MM.1S (cell line): ENCODE measurements at regions not wholly inside any gene's neighbourhood (a gene's known extent, or its start where the extent isn't known, plus 50 kb on each side); places are given as distances from the start of the nearest gene placed in this dataset.
A peak's percentile ranks its signal among the peaks of the same experiment; 100 is the strongest.

Experiments used
- DNase-seq: peaks from one replicate; pipeline ENCODE4 v3.0.0-alpha.2; 2015
- H2AFZ ChIP-seq: fragments of 300-600 bp; sonication (generic); 2 replicates; pipeline ENCODE4 v1.6.0; 2016; ENCODE audit warnings: antibody characterized with exemption, low read length
- H3F3A ChIP-seq: fragments of 300-600 bp; sonication (generic); 2 replicates; pipeline ENCODE4 v1.6.1; 2016; ENCODE audit warnings: mild to moderate bottlenecking, antibody characterized with exemption, low read length, moderate library complexity, mixed read lengths; ENCODE audit not compliant: insufficient read depth
- H3K27ac ChIP-seq: fragments of 300-600 bp; sonication (generic); 2 replicates; pipeline ENCODE4 v1.5.1; 2016; ENCODE audit warnings: mild to moderate bottlenecking, low read length
- H3K27me3 ChIP-seq: fragments of 300-600 bp; sonication (generic); replicated peaks from 2 replicates; pipeline ENCODE4 v1.6.0; 2016; ENCODE audit warnings: low read length; ENCODE audit not compliant: insufficient read depth
- H3K36me3 ChIP-seq: fragments of 300-600 bp; sonication (generic); replicated peaks from 2 replicates; pipeline ENCODE4 v1.6.1; 2016; ENCODE audit warnings: mild to moderate bottlenecking, low read length, mixed read lengths; ENCODE audit not compliant: insufficient read depth
- H3K4me1 ChIP-seq: fragments of 300-600 bp; sonication (generic); 2 replicates; pipeline ENCODE4 v1.6.1; 2016; ENCODE audit warnings: low read length, mixed read lengths
- H3K4me2 ChIP-seq: fragments of 300-600 bp; sonication (generic); 2 replicates; pipeline ENCODE4 v1.6.0; 2016; ENCODE audit warnings: low read depth, low read length
- H3K4me3 ChIP-seq: fragments of 300-600 bp; sonication (generic); 2 replicates; pipeline ENCODE4 v1.5.1; 2016; ENCODE audit warnings: low read length, mixed read lengths
- H3K79me2 ChIP-seq: fragments of 300-600 bp; sonication (generic); 2 replicates; pipeline ENCODE4 v1.6.1; 2016; ENCODE audit warnings: mixed run types, low read length, mixed read lengths
- H3K9ac ChIP-seq: fragments of 300-600 bp; sonication (generic); 2 replicates; pipeline ENCODE4 v1.6.1; 2016; ENCODE audit warnings: low read length, mixed read lengths
- H3K9me2 ChIP-seq: fragments of 300-600 bp; sonication (generic); replicated peaks from 2 replicates; pipeline ENCODE4 v1.6.1; 2016; ENCODE audit warnings: mild to moderate bottlenecking, low read length, mixed read lengths; ENCODE audit not compliant: insufficient read depth
- H3K9me3 ChIP-seq: fragments of 300-600 bp; sonication (generic); replicated peaks from 2 replicates; pipeline ENCODE4 v1.6.1; 2016; ENCODE audit warnings: mild to moderate bottlenecking, low read length, mixed read lengths; ENCODE audit not compliant: insufficient read depth
- H4K20me1 ChIP-seq: fragments of 300-600 bp; sonication (generic); 2 replicates; pipeline ENCODE4 v1.6.1; 2016; ENCODE audit warnings: mild to moderate bottlenecking, low read length, moderate library complexity, mixed read lengths; ENCODE audit not compliant: insufficient read depth
- CTCF ChIP-seq: fragments of 300-600 bp; sonication (generic); IDR thresholded peaks from 2 replicates; pipeline ENCODE4 v1.5.1; 2016; ENCODE audit warnings: antibody characterized with exemption, low read length, mixed read lengths
- EZH2 ChIP-seq: fragments of 300-600 bp; sonication (generic); optimal IDR thresholded peaks from 2 replicates; pipeline ENCODE3; 2017; ENCODE audit warnings: low read depth, mild to moderate bottlenecking, antibody characterized with exemption, low read length, mixed read lengths
- EZH2phosphoT487 ChIP-seq: fragments of 300-600 bp; sonication (generic); IDR thresholded peaks from 2 replicates; pipeline ENCODE4 v1.6.1; 2018; ENCODE audit warnings: antibody characterized with exemption, low read length

GRCh38 chr2:176415937-176416499 lies 146.8 kb downstream of the MTX2 start:
- Histone ChIP-seq H3K4me1 (no peaks in the 10 kb centered on the region), H3K9ac (no peak overlapping the region), H3K27me3 (no peaks in the 10 kb centered on the region), H3K36me3 (no peaks in the 10 kb centered on the region), H3K9me3 (no peaks in the 10 kb centered on the region), H3K27ac (no peak overlapping the region), H2AFZ (no peak overlapping the region), H3K9me2 (no peaks in the 10 kb centered on the region), H4K20me1 (no peaks in the 10 kb centered on the region), H3K4me3 (no peak overlapping the region), H3K79me2 (no peaks in the 10 kb centered on the region), H3F3A (no peaks in the 10 kb centered on the region), H3K4me2 (no peak overlapping the region)
- no peak for TF ChIP-seq EZH2phosphoT487
- peak; percentile 19 for DNase-seq

DNA sequence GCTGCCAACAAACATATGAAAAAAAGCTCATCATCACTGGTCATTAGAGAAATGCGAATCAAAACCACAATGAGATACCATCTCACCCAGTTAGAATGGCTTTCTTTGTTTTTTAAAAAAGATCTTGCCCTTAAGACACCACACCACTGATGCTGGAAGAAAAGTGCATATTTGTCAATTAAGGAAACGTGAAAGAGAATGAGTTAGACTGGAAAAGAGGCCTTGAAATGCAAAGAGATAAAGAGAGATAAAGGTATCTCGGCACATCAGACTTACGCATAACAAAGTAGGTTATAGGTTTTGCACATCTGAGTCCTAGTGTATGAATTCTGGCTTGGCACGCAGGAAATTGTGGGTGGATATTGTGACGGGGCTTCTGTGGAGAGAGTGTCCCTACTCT lies 149.5 kb downstream of the MTX2 start:
- Histone ChIP-seq H3K4me3 (no peak overlapping the region), H3K4me2 (no peak overlapping the region), H3K79me2 (no peaks in the 10 kb centered on the region), H3K4me1 (no peaks in the 10 kb centered on the region), H3K36me3 (no peaks in the 10 kb centered on the region), H4K20me1 (no peaks in the 10 kb centered on the region), H3F3A (no peaks in the 10 kb centered on the region), H3K9me3 (no peaks in the 10 kb centered on the region), H3K9ac (no peak overlapping the region), H3K9me2 (no peaks in the 10 kb centered on the region), H2AFZ (no peak overlapping the region), H3K27me3 (no peaks in the 10 kb centered on the region), H3K27ac (no peak overlapping the region)
- TF ChIP-seq CTCF (no peak), EZH2 (no peak), EZH2phosphoT487 (no peak)
- DNase-seq = no peak

GRCh38 chr2:176419591-176420071 lies 150.4 kb downstream of the MTX2 start:
- Histone ChIP-seq H3K4me1 (no peaks in the 10 kb centered on the region), H2AFZ (no peak overlapping the region), H3K27ac (no peak overlapping the region), H3K9ac (no peak overlapping the region), H3K27me3 (no peaks in the 10 kb centered on the region), H3K4me2 (no peak overlapping the region), H3K9me3 (no peaks in the 10 kb centered on the region), H4K20me1 (no peaks in the 10 kb centered on the region), H3K36me3 (no peaks in the 10 kb centered on the region), H3K79me2 (no peaks in the 10 kb centered on the region), H3K9me2 (no peaks in the 10 kb centered on the region), H3K4me3 (no peak overlapping the region), H3F3A (no peaks in the 10 kb centered on the region)
- no peak for DNase-seq
- no peak for TF ChIP-seq CTCF
- no peak for TF ChIP-seq EZH2
- TF ChIP-seq EZH2phosphoT487 = no peak

- Histone ChIP-seq H3K27me3 (no peaks in the 10 kb centered on the region), H2AFZ (no peak overlapping the region), H3K79me2 (no peaks in the 10 kb centered on the region), H3F3A (no peaks in the 10 kb centered on the region), H3K9me2 (no peaks in the 10 kb centered on the region), H4K20me1 (no peaks in the 10 kb centered on the region), H3K4me1 (no peaks in the 10 kb centered on the region), H3K27ac (no peak overlapping the region), H3K9me3 (no peaks in the 10 kb centered on the region), H3K4me3 (no peak overlapping the region), H3K36me3 (no peaks in the 10 kb centered on the region), H3K4me2 (no peak overlapping the region), H3K9ac (no peak overlapping the region)
- TF ChIP-seq CTCF (no peak), EZH2 (no peak), EZH2phosphoT487 (no peak)
- DNase-seq = no peak
These were observed 152.2 kb downstream of the MTX2 start for GRCh38 chr2:176421297-176422050.
